ENCODE measurements at regions not wholly inside any gene's neighbourhood (a gene's known extent, or its start where the extent isn't known, plus 50 kb on each side); places are given as distances from the start of the nearest gene placed in this dataset.

DNA sequence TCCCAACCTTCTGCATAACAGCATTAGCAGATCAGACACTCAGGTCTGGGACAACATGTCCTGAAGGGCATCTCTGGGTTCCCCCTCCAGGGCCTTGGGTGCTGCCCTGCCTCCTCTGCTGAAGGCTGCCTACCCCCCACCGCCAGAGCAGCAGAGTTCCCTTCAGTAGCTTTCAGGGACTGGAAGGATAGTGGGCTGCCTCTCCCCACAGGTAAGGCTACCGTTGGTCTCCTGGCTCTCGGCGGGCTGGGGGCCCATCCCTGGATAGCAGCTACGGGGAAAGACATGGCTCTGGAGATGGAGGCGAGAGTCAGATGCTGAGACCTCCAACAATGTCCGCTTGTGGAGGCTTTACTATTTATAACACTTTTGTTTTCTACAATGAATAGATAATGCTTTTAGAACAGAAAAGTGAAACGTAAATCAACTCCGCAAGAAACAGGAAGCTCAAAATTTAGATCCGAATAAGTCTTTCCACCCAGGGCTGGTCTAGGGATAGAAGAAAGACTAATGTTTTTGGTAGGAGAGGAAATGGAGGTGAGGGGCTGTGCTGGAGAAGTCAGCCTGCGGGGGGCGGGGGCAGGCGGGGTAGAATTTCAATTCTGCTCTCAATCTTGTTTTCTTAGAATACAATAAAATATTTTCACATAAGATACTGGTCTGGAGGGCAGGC, 58.4 kb downstream of the ARL4C start:
- H3K36me3 ChIP-seq (ENCODE audit: control insufficient read depth, insufficient read depth, low read length), result no peaks in the 10 kb centered on the region
- no peak overlapping the region for H3K9ac ChIP-seq (ENCODE audit: low read length)
- no peaks in the 10 kb centered on the region for H3K27me3 ChIP-seq (ENCODE audit: control insufficient read depth, insufficient read depth, low read length)
- H3K4me3 ChIP-seq (ENCODE audit: low read length), result no peak overlapping the region
- no peak overlapping the region for H3K27ac ChIP-seq (ENCODE audit: low read depth, low read length)
- no peaks in the 10 kb centered on the region for H3K4me1 ChIP-seq (ENCODE audit: control insufficient read depth, insufficient read depth, low read length)

DNA sequence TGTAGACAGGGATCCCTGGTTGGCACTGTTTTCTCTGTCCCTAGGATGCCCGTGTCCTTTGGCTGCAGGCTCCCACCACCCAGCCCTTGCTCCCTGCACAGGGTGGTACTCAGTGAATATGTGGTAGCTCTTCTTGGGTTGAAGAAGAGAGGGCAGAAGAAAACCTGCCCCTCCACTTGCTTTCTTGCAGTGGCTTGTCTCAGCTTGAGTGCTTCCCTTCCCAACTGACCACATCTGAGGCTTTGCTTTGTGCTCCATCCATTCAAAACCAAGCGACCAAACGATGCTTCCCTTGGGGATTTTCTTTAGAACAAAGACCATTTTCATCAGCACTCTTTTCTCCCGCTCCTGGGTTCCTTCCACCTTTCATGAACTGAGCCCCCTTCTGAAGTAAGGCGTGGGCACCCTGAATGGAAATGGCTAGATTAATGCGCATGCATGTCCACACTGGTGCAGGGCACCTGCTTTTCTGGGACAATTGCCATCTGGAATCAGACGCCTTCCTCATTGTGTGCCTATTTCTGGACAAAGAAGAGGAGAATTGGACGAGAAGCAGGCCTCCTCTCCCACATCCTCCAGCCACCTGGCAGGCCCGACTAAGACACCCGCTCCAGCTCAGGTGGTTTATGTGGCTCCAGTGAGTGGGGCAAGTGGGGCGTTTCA, 59.1 kb downstream of the ARL4C start:
- no peaks in the 10 kb centered on the region for H3K4me1 ChIP-seq (ENCODE audit: control insufficient read depth, insufficient read depth, low read length)
- H3K4me3 ChIP-seq (ENCODE audit: low read length), result no peak overlapping the region
- no peaks in the 10 kb centered on the region for H3K27me3 ChIP-seq (ENCODE audit: control insufficient read depth, insufficient read depth, low read length)
- no peaks in the 10 kb centered on the region for H3K36me3 ChIP-seq (ENCODE audit: control insufficient read depth, insufficient read depth, low read length)
- no peak overlapping the region for H3K9ac ChIP-seq (ENCODE audit: low read length)
- H3K27ac ChIP-seq (ENCODE audit: low read depth, low read length), result no peak overlapping the region

DNA sequence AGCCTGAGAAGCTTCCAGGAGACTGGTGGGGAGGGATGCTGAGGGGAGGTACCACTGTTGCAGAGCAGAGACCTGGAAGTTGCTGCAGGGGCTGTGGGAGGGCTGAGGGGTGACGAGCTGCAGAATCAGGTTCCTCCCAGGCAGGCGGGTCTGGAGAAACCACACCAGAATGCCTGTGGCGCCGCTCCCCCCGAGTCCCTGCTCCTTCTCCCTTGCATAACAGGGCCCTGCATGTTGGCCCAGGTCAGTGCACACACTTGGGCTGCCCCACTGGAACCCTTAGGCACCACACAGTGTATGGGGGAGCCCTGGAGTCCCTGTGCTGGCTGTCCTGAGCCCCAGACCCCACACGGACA, 60.4 kb downstream of the ARL4C start:
- Histone ChIP-seq H3K27ac (ENCODE audit: low read depth, low read length) (no peak overlapping the region), H3K4me3 (ENCODE audit: low read length) (no peak overlapping the region), H3K36me3 (ENCODE audit: control insufficient read depth, insufficient read depth, low read length) (no peaks in the 10 kb centered on the region), H3K27me3 (ENCODE audit: control insufficient read depth, insufficient read depth, low read length) (no peaks in the 10 kb centered on the region), H3K9ac (ENCODE audit: low read length) (no peak overlapping the region), H3K4me1 (ENCODE audit: control insufficient read depth, insufficient read depth, low read length) (no peaks in the 10 kb centered on the region)

DNA sequence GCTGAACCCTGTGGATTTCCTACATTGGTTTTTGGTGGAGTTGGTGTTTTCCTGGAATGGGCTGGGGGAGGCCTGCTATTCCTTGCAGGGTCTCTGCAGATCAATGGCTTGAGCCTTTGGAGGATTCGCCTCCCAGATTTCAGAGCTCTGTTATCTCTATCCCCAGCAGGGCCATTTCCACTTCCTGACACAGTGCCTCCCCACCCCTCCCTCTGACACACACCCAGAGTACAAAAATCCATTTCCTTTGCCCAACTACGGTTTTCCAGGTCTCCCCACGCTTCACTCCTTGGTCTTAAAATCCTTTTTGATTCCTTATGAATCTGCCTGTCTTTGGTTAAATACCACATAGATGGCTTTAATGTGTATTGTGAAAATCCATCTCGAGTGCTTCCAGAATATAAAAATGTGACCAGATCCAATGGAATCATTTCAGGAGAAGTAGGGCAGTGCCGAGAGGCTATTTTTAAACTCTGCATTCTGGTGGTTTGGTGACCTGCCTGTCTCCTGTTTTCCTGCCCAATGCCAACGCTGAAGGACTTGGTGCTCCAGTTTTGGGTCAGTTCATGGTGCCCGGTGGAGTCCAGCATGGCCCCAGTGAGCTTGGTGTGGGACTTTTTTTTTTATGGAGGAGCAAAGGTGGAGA, 60.9 kb downstream of the ARL4C start:
- Histone ChIP-seq H3K27ac (ENCODE audit: low read depth, low read length) (no peak overlapping the region), H3K4me3 (ENCODE audit: low read length) (no peak overlapping the region), H3K27me3 (ENCODE audit: control insufficient read depth, insufficient read depth, low read length) (no peaks in the 10 kb centered on the region), H3K36me3 (ENCODE audit: control insufficient read depth, insufficient read depth, low read length) (no peaks in the 10 kb centered on the region), H3K4me1 (ENCODE audit: control insufficient read depth, insufficient read depth, low read length) (no peaks in the 10 kb centered on the region), H3K9ac (ENCODE audit: low read length) (no peak overlapping the region)

DNA sequence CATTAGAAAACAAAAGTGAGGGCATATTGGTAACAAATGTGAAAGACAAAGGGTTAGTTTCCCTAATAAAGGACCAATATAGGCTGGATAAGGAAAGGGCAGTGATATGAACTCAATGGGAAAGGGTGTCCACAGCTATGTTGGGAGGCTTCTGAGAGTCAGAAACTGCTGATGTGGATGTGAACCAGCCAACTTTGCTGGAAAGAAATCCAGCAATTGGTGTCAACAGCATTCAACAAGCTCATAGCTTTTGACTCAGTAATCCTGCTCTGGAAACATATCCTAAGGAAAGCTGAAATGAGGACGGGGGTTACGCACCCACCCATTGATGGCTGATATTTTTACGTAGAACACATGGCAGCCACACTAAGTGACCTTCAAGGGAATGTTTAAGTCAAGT, 63.7 kb downstream of the ARL4C start:
- H3K27ac ChIP-seq (ENCODE audit: low read depth, low read length), result no peak overlapping the region
- no peak overlapping the region for H3K9ac ChIP-seq (ENCODE audit: low read length)
- H3K27me3 ChIP-seq (ENCODE audit: control insufficient read depth, insufficient read depth, low read length), result no peaks in the 10 kb centered on the region
- H3K36me3 ChIP-seq (ENCODE audit: control insufficient read depth, insufficient read depth, low read length), result no peaks in the 10 kb centered on the region
- no peak overlapping the region for H3K4me3 ChIP-seq (ENCODE audit: low read length)
- no peaks in the 10 kb centered on the region for H3K4me1 ChIP-seq (ENCODE audit: control insufficient read depth, insufficient read depth, low read length)

DNA sequence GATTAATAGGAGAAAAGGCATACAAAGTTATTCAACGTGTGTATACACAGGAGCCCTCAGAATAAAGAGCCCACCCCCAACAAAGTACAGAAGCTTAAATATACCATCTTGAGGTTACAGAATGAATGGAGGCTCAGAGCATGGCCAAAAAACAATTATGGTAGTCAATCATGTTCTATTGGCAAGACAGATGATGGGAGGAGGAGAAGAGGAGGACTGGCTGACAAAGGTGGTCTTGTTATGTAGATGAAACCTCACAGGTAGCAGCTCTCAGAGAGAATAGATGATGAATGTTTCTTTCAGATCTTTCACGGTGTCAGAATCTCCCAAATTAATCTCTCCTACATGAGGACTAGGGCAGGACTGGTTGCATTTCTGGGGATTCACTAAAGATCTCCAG, 66.0 kb downstream of the ARL4C start:
- H3K27ac ChIP-seq (ENCODE audit: low read depth, low read length), result no peak overlapping the region
- H3K27me3 ChIP-seq (ENCODE audit: control insufficient read depth, insufficient read depth, low read length), result no peaks in the 10 kb centered on the region
- H3K4me3 ChIP-seq (ENCODE audit: low read length), result no peak overlapping the region
- no peaks in the 10 kb centered on the region for H3K36me3 ChIP-seq (ENCODE audit: control insufficient read depth, insufficient read depth, low read length)
- no peak overlapping the region for H3K9ac ChIP-seq (ENCODE audit: low read length)
- H3K4me1 ChIP-seq (ENCODE audit: control insufficient read depth, insufficient read depth, low read length), result no peaks in the 10 kb centered on the region

DNA sequence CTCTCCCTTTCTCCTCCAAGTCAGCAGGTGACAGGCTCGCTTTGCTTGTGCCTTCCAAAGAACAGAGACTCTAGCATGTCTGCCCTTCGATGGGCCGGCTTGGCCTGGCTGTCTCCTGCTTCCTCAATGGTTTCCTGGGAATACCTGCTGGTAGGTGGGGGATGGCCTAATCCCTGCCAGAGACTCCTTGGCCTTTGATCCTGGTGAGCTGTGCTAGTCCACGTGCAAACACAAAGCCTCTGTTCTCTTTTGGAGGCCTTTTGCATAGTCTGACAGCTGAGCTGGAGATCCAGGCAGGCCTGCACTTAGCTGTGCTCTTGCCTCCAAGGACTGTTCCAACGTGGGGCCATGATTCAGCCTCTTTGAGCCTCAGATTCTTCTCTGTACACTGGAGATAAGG, 67.6 kb downstream of the ARL4C start:
- Histone ChIP-seq H3K27ac (ENCODE audit: low read depth, low read length) (no peak overlapping the region), H3K4me1 (ENCODE audit: control insufficient read depth, insufficient read depth, low read length) (no peaks in the 10 kb centered on the region), H3K36me3 (ENCODE audit: control insufficient read depth, insufficient read depth, low read length) (no peaks in the 10 kb centered on the region), H3K9ac (ENCODE audit: low read length) (no peak overlapping the region), H3K27me3 (ENCODE audit: control insufficient read depth, insufficient read depth, low read length) (no peaks in the 10 kb centered on the region), H3K4me3 (ENCODE audit: low read length) (no peak overlapping the region)

DNA sequence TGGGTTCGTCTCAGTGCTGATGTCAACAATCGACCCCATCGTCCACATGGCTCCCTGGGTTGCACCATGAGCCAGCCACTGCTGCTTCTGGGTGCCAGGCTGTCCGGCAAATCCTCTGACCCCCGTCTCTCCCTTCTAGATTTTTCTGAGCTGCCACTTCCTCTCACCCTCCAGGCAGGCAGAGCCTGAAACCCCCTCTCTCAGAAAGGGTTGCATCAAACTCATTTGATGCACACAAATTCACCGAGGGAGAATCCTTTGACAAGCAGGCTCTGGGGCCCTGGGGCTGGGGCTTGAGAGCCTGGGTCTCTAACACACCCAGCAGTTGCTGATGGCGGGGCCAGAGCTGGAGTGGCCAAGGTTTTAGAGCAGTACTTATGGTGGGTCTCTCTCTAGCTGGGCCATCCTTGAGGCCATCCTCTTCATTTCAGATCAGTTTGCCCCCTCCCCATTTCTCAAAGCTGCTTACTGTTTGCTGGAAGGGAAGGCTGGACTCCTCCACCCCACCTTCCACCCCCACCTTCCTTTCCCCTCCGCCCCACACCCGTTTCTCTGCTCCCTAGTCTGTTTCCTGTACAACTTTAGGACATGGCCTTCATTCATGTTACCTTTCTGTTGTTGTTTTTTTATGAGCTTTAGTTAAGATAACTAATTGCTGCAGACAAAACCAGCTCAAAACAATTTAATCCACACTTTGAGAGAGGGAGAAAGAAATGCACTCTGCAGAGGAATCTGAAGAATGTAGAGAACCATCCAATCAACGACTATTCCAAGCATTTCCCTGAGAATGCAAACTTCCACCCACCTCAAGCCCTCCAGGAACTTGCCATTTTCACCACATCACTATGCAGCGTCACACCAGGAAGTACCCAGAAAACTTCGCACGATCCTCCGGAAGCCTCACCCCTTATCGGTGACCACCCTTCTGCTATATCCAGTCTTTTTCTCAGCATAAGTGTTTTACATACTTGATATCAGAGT, 69.5 kb downstream of the ARL4C start:
- no peak overlapping the region for H3K27ac ChIP-seq (ENCODE audit: low read depth, low read length)

DNA sequence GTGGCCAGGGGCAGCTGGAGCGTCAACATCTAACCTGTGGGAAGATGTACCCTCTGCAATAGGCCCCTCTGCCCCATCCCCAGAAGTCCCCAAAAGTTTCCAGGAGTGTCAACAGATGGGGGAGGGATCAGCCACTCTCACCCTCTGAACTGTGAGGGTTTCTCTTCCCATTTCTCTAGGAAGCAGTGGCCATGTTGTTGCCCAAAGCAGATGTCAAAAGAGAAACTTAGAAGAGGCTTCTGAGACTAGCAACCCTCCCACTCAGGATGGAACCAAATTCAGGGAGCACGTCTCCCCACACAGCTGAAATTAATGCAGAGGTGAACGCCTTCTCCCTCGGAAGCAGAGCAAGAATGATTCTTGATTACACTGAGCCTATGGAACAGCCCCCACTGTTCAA, 70.3 kb downstream of the ARL4C start:
- H3K27ac ChIP-seq (ENCODE audit: low read depth, low read length), result no peak overlapping the region
- H3K4me1 ChIP-seq (ENCODE audit: control insufficient read depth, insufficient read depth, low read length), result no peaks in the 10 kb centered on the region
- no peak overlapping the region for H3K4me3 ChIP-seq (ENCODE audit: low read length)
- no peak overlapping the region for H3K9ac ChIP-seq (ENCODE audit: low read length)
- no peaks in the 10 kb centered on the region for H3K27me3 ChIP-seq (ENCODE audit: control insufficient read depth, insufficient read depth, low read length)
- H3K36me3 ChIP-seq (ENCODE audit: control insufficient read depth, insufficient read depth, low read length), result no peaks in the 10 kb centered on the region

More for the DNA sequence above, 69.5 kb downstream of the ARL4C start:
- no peak overlapping the region for H3K9ac ChIP-seq (ENCODE audit: low read length)
- H3K4me1 ChIP-seq (ENCODE audit: control insufficient read depth, insufficient read depth, low read length), result no peaks in the 10 kb centered on the region
- no peaks in the 10 kb centered on the region for H3K36me3 ChIP-seq (ENCODE audit: control insufficient read depth, insufficient read depth, low read length)
- H3K27me3 ChIP-seq (ENCODE audit: control insufficient read depth, insufficient read depth, low read length), result no peaks in the 10 kb centered on the region
- no peak overlapping the region for H3K4me3 ChIP-seq (ENCODE audit: low read length)

DNA sequence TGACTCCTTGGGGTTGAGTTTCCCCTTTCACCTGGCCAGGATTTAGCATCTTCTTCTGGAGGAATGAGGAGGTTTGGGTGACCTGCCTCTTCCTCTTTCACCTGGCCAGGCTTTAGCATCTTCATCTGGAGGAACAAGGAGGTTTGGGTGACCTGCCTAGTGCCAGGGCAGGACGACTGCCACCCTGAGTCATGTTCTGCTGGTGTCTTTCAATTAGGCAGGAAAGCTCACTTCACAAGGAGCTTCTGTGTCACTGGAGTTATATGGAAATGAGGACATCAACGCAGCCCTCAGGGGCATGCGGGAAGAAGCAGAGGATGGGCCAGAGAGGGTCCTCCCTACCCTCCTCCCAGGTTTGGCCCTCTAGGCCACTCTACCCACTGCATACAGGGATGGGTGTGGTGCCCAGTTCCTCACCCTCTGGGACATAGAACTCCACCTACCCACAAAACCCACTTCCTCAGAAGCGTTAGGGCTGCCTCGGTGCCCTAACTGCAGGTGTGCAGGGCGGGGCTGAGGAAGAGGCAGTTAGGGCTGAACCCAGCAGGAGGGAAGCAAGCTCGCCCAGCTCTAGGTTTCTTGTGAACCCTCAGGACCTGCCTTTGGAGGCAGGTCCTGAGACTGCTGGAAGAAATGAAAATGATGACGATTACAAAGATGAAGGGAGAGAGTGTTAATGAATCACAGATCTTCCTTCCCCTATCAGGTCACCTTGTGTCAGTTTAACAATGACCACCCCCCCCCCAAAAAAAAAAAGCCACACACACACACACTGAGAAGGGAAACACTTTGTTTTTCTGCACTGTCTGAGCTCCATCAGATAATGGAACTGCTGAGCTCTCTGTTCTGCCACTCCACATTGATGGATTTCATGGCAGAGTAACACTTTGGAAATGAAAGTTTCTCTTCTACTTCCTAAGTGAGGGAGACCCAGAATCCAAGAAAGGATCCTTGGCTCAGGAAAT, 71.0 kb downstream of the ARL4C start:
- H3K9ac ChIP-seq (ENCODE audit: low read length), result no peak overlapping the region
- no peaks in the 10 kb centered on the region for H3K4me1 ChIP-seq (ENCODE audit: control insufficient read depth, insufficient read depth, low read length)
- no peak overlapping the region for H3K27ac ChIP-seq (ENCODE audit: low read depth, low read length)
- H3K27me3 ChIP-seq (ENCODE audit: control insufficient read depth, insufficient read depth, low read length), result no peaks in the 10 kb centered on the region
- no peak overlapping the region for H3K4me3 ChIP-seq (ENCODE audit: low read length)
- H3K36me3 ChIP-seq (ENCODE audit: control insufficient read depth, insufficient read depth, low read length), result no peaks in the 10 kb centered on the region

DNA sequence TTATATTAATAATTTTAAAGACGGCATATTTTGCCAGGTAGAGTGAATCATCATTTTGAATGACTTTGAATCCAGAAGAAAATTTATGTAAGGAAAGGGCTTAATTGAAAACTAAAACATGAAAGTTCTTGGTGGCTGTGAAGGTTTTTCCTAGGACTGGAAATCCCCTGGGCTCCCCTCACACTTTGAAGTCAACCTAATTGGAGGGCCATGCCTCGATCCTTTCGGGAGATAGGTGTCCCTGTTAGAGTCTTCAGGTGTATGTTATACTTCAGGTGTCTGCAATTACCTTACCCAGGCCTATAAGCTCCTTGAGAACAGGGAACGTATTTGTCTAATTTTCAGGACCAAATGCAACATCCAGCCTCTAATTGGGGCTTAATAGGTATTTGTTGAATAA, 73.0 kb downstream of the ARL4C start:
- no peak overlapping the region for H3K4me3 ChIP-seq (ENCODE audit: low read length)

More for the DNA sequence above, 73.0 kb downstream of the ARL4C start:
- Histone ChIP-seq H3K27me3 (ENCODE audit: control insufficient read depth, insufficient read depth, low read length) (no peaks in the 10 kb centered on the region), H3K36me3 (ENCODE audit: control insufficient read depth, insufficient read depth, low read length) (no peaks in the 10 kb centered on the region), H3K27ac (ENCODE audit: low read depth, low read length) (no peak overlapping the region), H3K4me1 (ENCODE audit: control insufficient read depth, insufficient read depth, low read length) (no peaks in the 10 kb centered on the region), H3K9ac (ENCODE audit: low read length) (no peak overlapping the region)
